K562 (cell line): ENCODE measurements at regions not wholly inside any gene's neighbourhood (a gene's known extent, or its start where the extent isn't known, plus 50 kb on each side); places are given as distances from the start of the nearest gene placed in this dataset.

Source experiments
- ARID2 ChIP-seq: fragments of 450-650 bp; IDR thresholded peaks from 2 replicates; pipeline ENCODE4 v1.6.1; 2017; ENCODE audit warnings: antibody characterized with exemption, mild to moderate bottlenecking
- CHCHD3 ChIP-seq: fragments of 250-450 bp; sonication (Bioruptor Pico); IDR thresholded peaks from 2 replicates; pipeline ENCODE4 v2.1.2; 2022; ENCODE audit warnings: mild to moderate bottlenecking
- CSDE1 ChIP-seq, 2 experiments: fragments of 450-650 bp; IDR thresholded peaks; 2 replicates each; pipeline ENCODE4 v1.6.1; 2016; ENCODE audit warnings: mild to moderate bottlenecking in 1 of 2
- KLF13 ChIP-seq: fragments of 450-650 bp; IDR thresholded peaks from 2 replicates; pipeline ENCODE4 v1.6.1; 2016; ENCODE audit warnings: missing genetic modification characterization, low read depth, mild to moderate bottlenecking, missing compliant biosample characterization, moderate library complexity, borderline replicate concordance
- LEF1 ChIP-seq: fragments of 450-650 bp; IDR thresholded peaks from 2 replicates; pipeline ENCODE4 v1.6.1; 2016; ENCODE audit warnings: mild to moderate bottlenecking
- POLR2A ChIP-seq: fragments of 450-650 bp; conservative IDR thresholded peaks from 2 replicates; pipeline ENCODE4 v1.6.1; 2016
- SIX5 ChIP-seq, 2 experiments: IDR thresholded peaks; 2 replicates each; pipeline ENCODE4 v1.6.1; 2011; ENCODE audit warnings: low read length in 2 of 2, borderline replicate concordance in 1 of 2, low read depth in 1 of 2, mild to moderate bottlenecking in 1 of 2, moderate library complexity in 1 of 2; ENCODE audit not compliant: insufficient read depth in 1 of 2
- TARDBP ChIP-seq: fragments of 450-650 bp; IDR thresholded peaks from 2 replicates; pipeline ENCODE4 v1.6.1; 2016
- TCF7L2 ChIP-seq: fragments of 150-350 bp; IDR thresholded peaks from 2 replicates; pipeline ENCODE4 v1.6.1; 2016; ENCODE audit warnings: low read depth, mild to moderate bottlenecking, low read length, moderate library complexity
- TFAP4 ChIP-seq: sonication (generic); formaldehyde crosslinking; IDR thresholded peaks from 2 replicates; pipeline ENCODE4 v1.8.0; 2022; ENCODE audit warnings: missing genetic modification reagents, mild to moderate bottlenecking, moderate library complexity, borderline replicate concordance
- TF ChIP-seq, protein P1 (sequence below), 3 experiments: IDR thresholded peaks in 2 of 3; conservative IDR thresholded peaks in 1 of 3; 2 replicates each; pipeline ENCODE4 v1.5.1; 2011 to 2012; ENCODE audit warnings: low read length in 3 of 3, mild to moderate bottlenecking in 3 of 3, control low read depth in 2 of 3, improper control_type of control experiment in 1 of 3, inconsistent platforms in 1 of 3, low read depth in 1 of 3, mixed read lengths in 1 of 3, moderate library complexity in 1 of 3; ENCODE audit not compliant: insufficient read depth in 2 of 3

GRCh38 chr3:197365586-197365985 is 67.2 kb upstream of the DLG1 start:
- TF ChIP-seq ARID2 (no peak), TCF7L2 (no peak), POLR2A (no peak), CHCHD3 (CRISPR knock-in tag) (no peak), KLF13 (tag) (no peak), TFAP4 (CRISPR knock-in tag) (no peak), SIX5 (IDR thresholded peaks at IDR 0.05; ENCODE audit: borderline replicate concordance in 1 of 2, insufficient read depth in 1 of 2, low read depth in 1 of 2, low read length in 2 of 2) (no peak), TARDBP (no peak), LEF1 (no peak), CSDE1 (IDR thresholded peaks at IDR 0.05) (no peak)
- TF ChIP-seq, protein P1, sequence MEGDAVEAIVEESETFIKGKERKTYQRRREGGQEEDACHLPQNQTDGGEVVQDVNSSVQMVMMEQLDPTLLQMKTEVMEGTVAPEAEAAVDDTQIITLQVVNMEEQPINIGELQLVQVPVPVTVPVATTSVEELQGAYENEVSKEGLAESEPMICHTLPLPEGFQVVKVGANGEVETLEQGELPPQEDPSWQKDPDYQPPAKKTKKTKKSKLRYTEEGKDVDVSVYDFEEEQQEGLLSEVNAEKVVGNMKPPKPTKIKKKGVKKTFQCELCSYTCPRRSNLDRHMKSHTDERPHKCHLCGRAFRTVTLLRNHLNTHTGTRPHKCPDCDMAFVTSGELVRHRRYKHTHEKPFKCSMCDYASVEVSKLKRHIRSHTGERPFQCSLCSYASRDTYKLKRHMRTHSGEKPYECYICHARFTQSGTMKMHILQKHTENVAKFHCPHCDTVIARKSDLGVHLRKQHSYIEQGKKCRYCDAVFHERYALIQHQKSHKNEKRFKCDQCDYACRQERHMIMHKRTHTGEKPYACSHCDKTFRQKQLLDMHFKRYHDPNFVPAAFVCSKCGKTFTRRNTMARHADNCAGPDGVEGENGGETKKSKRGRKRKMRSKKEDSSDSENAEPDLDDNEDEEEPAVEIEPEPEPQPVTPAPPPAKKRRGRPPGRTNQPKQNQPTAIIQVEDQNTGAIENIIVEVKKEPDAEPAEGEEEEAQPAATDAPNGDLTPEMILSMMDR (IDR thresholded peaks at IDR 0.05 in 2 of 3, conservative IDR thresholded peaks at IDR 0.05 in 1 of 3; ENCODE audit: insufficient read depth in 2 of 3, low read depth in 1 of 3, low read length in 3 of 3): no peak
